Endothelial cell of umbilical vein (primary cell): ENCODE measurements at regions not wholly inside any gene's neighbourhood (a gene's known extent, or its start where the extent isn't known, plus 50 kb on each side); places are given as distances from the start of the nearest gene placed in this dataset.

Experiments used
- BruUV-seq: library from RNA; stranded (reverse); fragments of 400-500 nt; replicated peaks from 2 replicates; lab custom pipeline; 2021; lab: Mats Ljungman, UMichigan
- CTCF ChIA-PET: fragments of 300-600, 350-600 bp; sonication (Branson Sonifier 250); formaldehyde crosslinking; loops from one replicate; lab custom pipeline; 2021; ENCODE audit warnings: antibody characterized with exemption, inconsistent platforms; lab: Charles Lee
- POLR2A ChIA-PET: fragments of 300-600, 350-600 bp; sonication (Branson Sonifier 250); formaldehyde crosslinking; loops from one replicate; lab custom pipeline; 2021; ENCODE audit warnings: antibody characterized with exemption, inconsistent platforms; lab: Charles Lee
- DNase-seq: peaks from one replicate; pipeline ENCODE4 v3.0.0-alpha.2; 2011; ENCODE audit warnings: low read depth, low spot score
- FAIRE-seq: peaks from 2 replicates; lab custom pipeline; 2011; peaks lifted over from hg19 to GRCh38; lab: Jason Lieb, UNC
- H2AFZ ChIP-seq: 2 replicates; pipeline ENCODE4 v1.6.0; 2012; ENCODE audit warnings: low read depth, low read length, control low read depth, inconsistent platforms
- H3K27ac ChIP-seq: 2 replicates; pipeline ENCODE4 v1.5.1; 2011; ENCODE audit warnings: low read depth, mild to moderate bottlenecking, control low read depth, low read length, moderate library complexity; ENCODE audit not compliant: insufficient read depth
- H3K27me3 ChIP-seq, 2 experiments: 2 replicates each; pipeline versions ENCODE4 v1.6.0 to v1.6.1; 2011; ENCODE audit warnings: low read length in 2 of 2, mixed read lengths in 1 of 2; ENCODE audit not compliant: control insufficient read depth in 2 of 2, insufficient read depth in 2 of 2
- H3K36me3 ChIP-seq, 2 experiments: 2 replicates in 1 of 2; 3 replicates in 1 of 2; pipeline ENCODE4 v1.5.1; 2011; ENCODE audit warnings: low read length in 2 of 2, mild to moderate bottlenecking in 1 of 2, moderate library complexity in 1 of 2; ENCODE audit not compliant: control insufficient read depth in 2 of 2, insufficient read depth in 2 of 2; ENCODE audit errors: extremely low read depth in 1 of 2
- H3K4me1 ChIP-seq: 3 replicates; pipeline ENCODE4 v1.5.1; 2011; ENCODE audit warnings: mild to moderate bottlenecking, low read length; ENCODE audit not compliant: control insufficient read depth, insufficient read depth; ENCODE audit errors: extremely low read depth
- H3K4me2 ChIP-seq: 2 replicates; pipeline ENCODE4 v1.6.1; 2011; ENCODE audit warnings: low read length, control low read depth, mixed read lengths; ENCODE audit not compliant: insufficient read depth
- H3K4me3 ChIP-seq, 3 experiments: fragments of 200-600 bp in 1 of 3; sonication (generic), shearing (Covaris generic) in 1 of 3; replicated peaks in 1 of 3; 2 replicates each; pipeline ENCODE4 v1.5.1; 2011 to 2016; ENCODE audit warnings: control low read depth in 3 of 3, low read length in 3 of 3, mild to moderate bottlenecking in 2 of 3, inconsistent platforms in 1 of 3, low read depth in 1 of 3, moderate library complexity in 1 of 3; ENCODE audit not compliant: insufficient read depth in 1 of 3
- H3K79me2 ChIP-seq: 2 replicates; pipeline ENCODE4 v1.6.0; 2012; ENCODE audit warnings: low read length, inconsistent platforms; ENCODE audit not compliant: control insufficient read depth, insufficient read depth
- H3K9ac ChIP-seq: replicated peaks from 2 replicates; pipeline ENCODE3; 2011; ENCODE audit warnings: low read length, control low read depth; ENCODE audit not compliant: insufficient read depth; ENCODE audit errors: extremely low read depth
- H3K9me1 ChIP-seq: replicated peaks from 3 replicates; pipeline ENCODE4 v1.6.0; 2011; ENCODE audit warnings: mild to moderate bottlenecking, low read length; ENCODE audit not compliant: control insufficient read depth, insufficient read depth; ENCODE audit errors: extremely low read depth
- H3K9me3 ChIP-seq: replicated peaks from 2 replicates; pipeline ENCODE4 v1.5.1; 2012; ENCODE audit warnings: low read length, inconsistent platforms; ENCODE audit not compliant: control insufficient read depth, insufficient read depth
- H4K20me1 ChIP-seq: replicated peaks from 2 replicates; pipeline ENCODE3; 2011; ENCODE audit warnings: mild to moderate bottlenecking, low read length; ENCODE audit not compliant: control insufficient read depth, insufficient read depth; ENCODE audit errors: extremely low read depth
- EZH2 ChIP-seq: IDR thresholded peaks from 2 replicates; pipeline ENCODE4 v1.6.1; 2012; ENCODE audit warnings: borderline replicate concordance, low read depth, mild to moderate bottlenecking, moderate library complexity, low read length, inconsistent platforms; ENCODE audit not compliant: severe bottlenecking
- FOS ChIP-seq: IDR thresholded peaks from 2 replicates; pipeline ENCODE4 v1.6.1; 2011; ENCODE audit warnings: mild to moderate bottlenecking, low read length, moderate library complexity, borderline replicate concordance; ENCODE audit not compliant: insufficient read depth
- GATA2 ChIP-seq: IDR thresholded peaks from 2 replicates; pipeline ENCODE4 v1.7.0; 2011; ENCODE audit warnings: low read depth, mild to moderate bottlenecking, moderate library complexity, mixed read lengths, low read length; ENCODE audit not compliant: insufficient read length, insufficient read depth
- JUN ChIP-seq: IDR thresholded peaks from 2 replicates; pipeline ENCODE4 v1.6.1; 2011; ENCODE audit warnings: borderline replicate concordance, low read depth; ENCODE audit not compliant: insufficient read length, insufficient read depth
- MYC ChIP-seq: IDR thresholded peaks from one replicate; pipeline ENCODE4 v1.6.1; 2011; ENCODE audit warnings: mild to moderate bottlenecking, low read depth, low read length
- POLR2A ChIP-seq: IDR thresholded peaks from 2 replicates; pipeline ENCODE4 v1.6.1; 2012; ENCODE audit warnings: low read depth, mild to moderate bottlenecking, control low read depth, low read length
- POLR2AphosphoS5 ChIP-seq: IDR thresholded peaks from 2 replicates; pipeline ENCODE4 v1.6.1; 2012; ENCODE audit warnings: low read depth, mild to moderate bottlenecking, control low read depth, low read length, moderate library complexity; ENCODE audit not compliant: insufficient read depth
- dilution Hi-C: fragments of 300-500 bp; cut with MboI; formaldehyde crosslinking; loops from one replicate; pipeline ENCODE4 v1.15.0; 2019; ENCODE audit warnings: low sequenced_read_pairs; ENCODE audit not compliant: extremely low pct_ligation_motif_present
- intact Hi-C: fragments of 100-400 bp; cut with micrococcal nuclease; formaldehyde crosslinking; loops from one replicate; pipeline ENCODE4 v1.10.0; 2022
- TF ChIP-seq, protein P1 (sequence below): IDR thresholded peaks from 2 replicates; pipeline ENCODE4 v1.6.1; 2011; ENCODE audit not compliant: insufficient read depth, insufficient read length
- TF ChIP-seq, protein P2 (sequence below), 2 donors: IDR thresholded peaks; 1 replicate in 1 of 2; 2 replicates in 1 of 2; pipeline ENCODE4 v1.5.1; 2011; ENCODE audit warnings: low read length in 2 of 2, mild to moderate bottlenecking in 2 of 2, moderate library complexity in 2 of 2, control low read depth in 1 of 2, inconsistent platforms in 1 of 2, low read depth in 1 of 2; ENCODE audit not compliant: insufficient read depth in 1 of 2; ENCODE audit errors: extremely low read depth in 1 of 2

DNA sequence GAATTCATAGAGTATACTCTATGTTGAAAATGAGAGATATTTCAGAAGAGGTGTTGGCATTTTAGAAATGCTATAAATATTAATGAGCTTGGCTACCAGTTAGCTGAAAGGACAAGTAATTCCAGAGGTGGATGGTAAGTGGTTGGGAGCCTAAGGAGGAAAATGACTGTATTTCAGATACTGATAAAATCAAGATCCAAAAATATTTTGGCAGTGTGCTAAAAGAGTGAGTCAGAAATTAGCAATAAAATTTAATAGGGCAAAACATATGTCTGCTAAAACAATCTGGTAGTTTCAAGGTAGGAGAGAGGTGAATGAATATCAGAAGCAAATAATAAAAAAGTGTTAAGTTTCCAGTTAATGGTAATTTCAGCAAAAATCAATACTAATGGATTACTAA, 1287.9 kb downstream of the CDH8 start:
- no peaks in the 10 kb centered on the region for H3K4me1 ChIP-seq
- no peak for FAIRE-seq
- no peaks in the 10 kb centered on the region for H3K36me3 ChIP-seq
- dilution Hi-C loops (no loop called here), intact Hi-C loops (no loop called here)
- no peaks in the 10 kb centered on the region for H3K79me2 ChIP-seq
- no peaks in the 10 kb centered on the region for H3K9me1 ChIP-seq
- H3K4me3 ChIP-seq, result no peak overlapping the region
- no peaks in the 10 kb centered on the region for H4K20me1 ChIP-seq
- ChIA-PET CTCF (no interaction called here), POLR2A (no interaction called here)
- H2AFZ ChIP-seq, result no peak overlapping the region
- H3K27me3 ChIP-seq, result no peaks in the 10 kb centered on the region
- no peak overlapping the region for H3K27ac ChIP-seq
- H3K9ac ChIP-seq, result no peak overlapping the region
- BruUV-seq, result no TSS peak
- no peak for DNase-seq
- TF ChIP-seq GATA2, result no peak
- TF ChIP-seq, protein P1, sequence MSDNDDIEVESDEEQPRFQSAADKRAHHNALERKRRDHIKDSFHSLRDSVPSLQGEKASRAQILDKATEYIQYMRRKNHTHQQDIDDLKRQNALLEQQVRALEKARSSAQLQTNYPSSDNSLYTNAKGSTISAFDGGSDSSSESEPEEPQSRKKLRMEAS, result no peak
- TF ChIP-seq POLR2AphosphoS5, result no peak
- TF ChIP-seq EZH2, result no peak
- H3K9me3 ChIP-seq, result peaks cover 5% of the 10 kb centered on the region
- H3K4me2 ChIP-seq, result no peak overlapping the region

DNA sequence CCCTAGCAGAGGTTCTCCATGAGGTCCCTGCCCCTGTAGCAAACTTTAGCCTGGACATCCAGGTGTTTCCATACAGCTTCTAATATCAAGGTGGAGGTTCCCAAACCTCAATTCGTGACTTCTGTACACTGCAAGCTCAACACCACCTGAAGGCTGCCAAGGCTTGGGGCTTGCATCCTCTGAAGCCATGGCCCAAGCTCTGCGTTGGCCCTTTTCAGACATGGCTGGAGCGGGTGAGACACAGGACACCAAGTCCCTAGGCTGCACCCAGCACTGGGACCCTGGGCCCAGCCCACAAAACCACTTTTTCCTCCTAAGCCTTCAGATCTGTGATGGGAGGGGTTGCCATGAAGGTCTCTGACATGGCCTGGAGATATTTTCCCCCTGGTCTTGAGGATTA, 1292.0 kb downstream of the CDH8 start:
- TF ChIP-seq EZH2 (no peak), MYC (no peak), GATA2 (no peak), FOS (no peak), JUN (no peak), POLR2AphosphoS5 (no peak), POLR2A (no peak)
- TF ChIP-seq, protein P2, sequence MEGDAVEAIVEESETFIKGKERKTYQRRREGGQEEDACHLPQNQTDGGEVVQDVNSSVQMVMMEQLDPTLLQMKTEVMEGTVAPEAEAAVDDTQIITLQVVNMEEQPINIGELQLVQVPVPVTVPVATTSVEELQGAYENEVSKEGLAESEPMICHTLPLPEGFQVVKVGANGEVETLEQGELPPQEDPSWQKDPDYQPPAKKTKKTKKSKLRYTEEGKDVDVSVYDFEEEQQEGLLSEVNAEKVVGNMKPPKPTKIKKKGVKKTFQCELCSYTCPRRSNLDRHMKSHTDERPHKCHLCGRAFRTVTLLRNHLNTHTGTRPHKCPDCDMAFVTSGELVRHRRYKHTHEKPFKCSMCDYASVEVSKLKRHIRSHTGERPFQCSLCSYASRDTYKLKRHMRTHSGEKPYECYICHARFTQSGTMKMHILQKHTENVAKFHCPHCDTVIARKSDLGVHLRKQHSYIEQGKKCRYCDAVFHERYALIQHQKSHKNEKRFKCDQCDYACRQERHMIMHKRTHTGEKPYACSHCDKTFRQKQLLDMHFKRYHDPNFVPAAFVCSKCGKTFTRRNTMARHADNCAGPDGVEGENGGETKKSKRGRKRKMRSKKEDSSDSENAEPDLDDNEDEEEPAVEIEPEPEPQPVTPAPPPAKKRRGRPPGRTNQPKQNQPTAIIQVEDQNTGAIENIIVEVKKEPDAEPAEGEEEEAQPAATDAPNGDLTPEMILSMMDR (IDR thresholded peaks at IDR 0.05; ENCODE audit: extremely low read depth in 1 of 2, insufficient read depth in 1 of 2, low read depth in 1 of 2, low read length in 2 of 2), result no peak
- TF ChIP-seq, protein P1, result no peak
- no TSS peak for BruUV-seq
- no peak for DNase-seq

More for the DNA sequence above, 1292.0 kb downstream of the CDH8 start:
- Histone ChIP-seq H3K36me3 (no peaks in the 10 kb centered on the region), H4K20me1 (no peaks in the 10 kb centered on the region), H3K9me1 (no peaks in the 10 kb centered on the region), H3K4me3 (no peak overlapping the region), H3K4me2 (no peak overlapping the region), H2AFZ (no peak overlapping the region), H3K9ac (no peak overlapping the region), H3K27ac (no peak overlapping the region), H3K27me3 (no peaks in the 10 kb centered on the region), H3K9me3 (peaks cover 8% of the 10 kb centered on the region), H3K4me1 (no peaks in the 10 kb centered on the region), H3K79me2 (no peaks in the 10 kb centered on the region)
- POLR2A ChIA-PET, result no interaction called here
- intact Hi-C loops (no loop called here), dilution Hi-C loops (no loop called here)
- CTCF ChIA-PET, result no interaction called here
- FAIRE-seq, result no peak
